Fibroblast of pulmonary artery (primary cell): ENCODE measurements at regions not wholly inside any gene's neighbourhood (a gene's known extent, or its start where the extent isn't known, plus 50 kb on each side); places are given as distances from the start of the nearest gene placed in this dataset.

Source experiments
- DNase-seq: peaks from one replicate; pipeline ENCODE4 v3.0.0-alpha.2; 2010; ENCODE audit warnings: low read depth
- H3K4me3 ChIP-seq: replicated peaks from 2 replicates; pipeline ENCODE4 v1.5.1; 2011; ENCODE audit warnings: low read depth, mild to moderate bottlenecking, control low read depth, low read length, moderate library complexity
- TF ChIP-seq, protein P1 (sequence below): IDR thresholded peaks from 2 replicates; pipeline ENCODE4 v1.5.1; 2011; ENCODE audit warnings: mild to moderate bottlenecking, control low read depth, low read length, inconsistent platforms; ENCODE audit errors: missing control alignments

DNA sequence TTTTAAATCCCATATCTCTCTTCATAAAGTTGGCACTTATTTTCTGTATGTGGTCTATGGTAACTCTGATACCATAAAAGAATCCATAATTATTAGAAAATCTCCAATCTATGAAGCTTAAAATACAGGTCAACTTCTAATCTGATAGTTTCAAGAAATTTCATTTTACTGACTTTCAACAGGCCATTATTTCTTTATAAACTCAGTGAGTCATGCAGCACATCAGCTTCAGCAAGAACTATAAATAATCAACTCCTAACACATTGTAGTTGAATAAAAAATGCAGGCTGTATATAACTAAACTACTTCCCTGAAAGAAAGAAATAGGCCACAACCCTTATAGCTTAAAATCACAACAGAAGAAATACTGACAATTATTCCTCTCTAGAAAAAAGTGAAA, 204.3 kb upstream of the CCDC150 start:
- DNase-seq: no peak
- TF ChIP-seq, protein P1, sequence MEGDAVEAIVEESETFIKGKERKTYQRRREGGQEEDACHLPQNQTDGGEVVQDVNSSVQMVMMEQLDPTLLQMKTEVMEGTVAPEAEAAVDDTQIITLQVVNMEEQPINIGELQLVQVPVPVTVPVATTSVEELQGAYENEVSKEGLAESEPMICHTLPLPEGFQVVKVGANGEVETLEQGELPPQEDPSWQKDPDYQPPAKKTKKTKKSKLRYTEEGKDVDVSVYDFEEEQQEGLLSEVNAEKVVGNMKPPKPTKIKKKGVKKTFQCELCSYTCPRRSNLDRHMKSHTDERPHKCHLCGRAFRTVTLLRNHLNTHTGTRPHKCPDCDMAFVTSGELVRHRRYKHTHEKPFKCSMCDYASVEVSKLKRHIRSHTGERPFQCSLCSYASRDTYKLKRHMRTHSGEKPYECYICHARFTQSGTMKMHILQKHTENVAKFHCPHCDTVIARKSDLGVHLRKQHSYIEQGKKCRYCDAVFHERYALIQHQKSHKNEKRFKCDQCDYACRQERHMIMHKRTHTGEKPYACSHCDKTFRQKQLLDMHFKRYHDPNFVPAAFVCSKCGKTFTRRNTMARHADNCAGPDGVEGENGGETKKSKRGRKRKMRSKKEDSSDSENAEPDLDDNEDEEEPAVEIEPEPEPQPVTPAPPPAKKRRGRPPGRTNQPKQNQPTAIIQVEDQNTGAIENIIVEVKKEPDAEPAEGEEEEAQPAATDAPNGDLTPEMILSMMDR: no peak
- H3K4me3 ChIP-seq: no peak overlapping the region

GRCh38 chr2:196437626-196438025, 201.9 kb upstream of the CCDC150 start:
- H3K4me3 ChIP-seq: no peak overlapping the region
- no peak for DNase-seq
- TF ChIP-seq, protein P1: no peak

GRCh38 chr2:196439760-196440159, 199.8 kb upstream of the CCDC150 start:
- no peak overlapping the region for H3K4me3 ChIP-seq
- TF ChIP-seq, protein P1: no peak
- DNase-seq: no peak

GRCh38 chr2:196440413-196440812, 199.1 kb upstream of the CCDC150 start:
- H3K4me3 ChIP-seq: no peak overlapping the region
- TF ChIP-seq, protein P1: no peak
- no peak for DNase-seq

DNA sequence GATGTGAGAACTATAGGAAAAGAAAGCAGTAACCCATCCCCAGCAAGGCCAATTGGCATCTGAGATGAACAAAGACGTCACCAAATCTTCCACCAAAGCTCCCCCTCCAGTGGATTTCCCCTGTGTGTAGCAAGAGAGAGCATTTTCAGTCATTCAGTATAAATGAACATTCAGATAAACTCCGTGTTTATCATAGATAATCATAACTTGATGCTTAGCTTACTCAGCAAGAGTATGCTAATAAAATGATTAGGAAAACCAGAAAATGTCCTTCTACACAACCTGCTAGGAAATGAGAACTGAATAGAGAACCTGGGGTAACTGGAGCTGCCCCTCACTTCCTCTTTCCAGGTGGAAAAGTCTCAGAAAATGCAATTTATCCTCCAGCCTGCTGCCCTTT, 198.0 kb upstream of the CCDC150 start:
- TF ChIP-seq, protein P1: no peak
- DNase-seq: no peak
- no peak overlapping the region for H3K4me3 ChIP-seq

- no peak for DNase-seq
- H3K4me3 ChIP-seq: no peak overlapping the region
- TF ChIP-seq, protein P1: no peak
Observed at GRCh38 chr2:196442211-196442610, 197.3 kb upstream of the CCDC150 start.

DNA sequence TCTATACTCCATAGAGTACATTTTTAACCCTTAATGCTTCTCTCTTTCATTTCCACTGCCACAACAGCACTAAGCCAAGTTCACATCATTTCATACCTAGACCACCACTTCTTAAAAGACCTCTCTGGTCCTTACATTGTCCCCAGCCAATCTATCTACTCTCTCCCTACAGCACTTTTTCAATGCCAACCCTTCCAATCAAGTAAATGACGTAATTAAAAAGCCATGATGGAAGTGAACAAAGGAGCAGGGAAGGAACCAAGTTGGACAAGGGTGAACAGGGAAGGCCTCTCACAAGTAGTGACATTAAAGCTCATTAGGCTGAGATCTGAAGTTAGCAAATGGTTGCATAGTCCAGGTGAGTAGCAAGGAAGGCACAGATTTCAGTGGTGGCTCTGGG, 195.1 kb upstream of the CCDC150 start:
- H3K4me3 ChIP-seq: no peak overlapping the region
- no peak for DNase-seq
- TF ChIP-seq, protein P1: no peak
